ENCODE measurements at regions not wholly inside any gene's neighbourhood (a gene's known extent, or its start where the extent isn't known, plus 50 kb on each side); places are given as distances from the start of the nearest gene placed in this dataset.

- Histone ChIP-seq H3K9me3 (ENCODE audit: control insufficient read depth, insufficient read depth, low read length) (no peaks in the 10 kb centered on the region), H3K27me3 (ENCODE audit: control insufficient read depth, low read length) (no peaks in the 10 kb centered on the region), H3K79me2 (ENCODE audit: control insufficient read depth, low read length) (no peaks in the 10 kb centered on the region), H4K20me1 (ENCODE audit: control insufficient read depth, insufficient read depth, low read depth, low read length) (no peaks in the 10 kb centered on the region), H3K4me1 (ENCODE audit: control insufficient read depth, low read length) (no peaks in the 10 kb centered on the region), H3K4me2 (ENCODE audit: low read length) (no peak overlapping the region), H3K36me3 (ENCODE audit: control insufficient read depth, low read length) (no peaks in the 10 kb centered on the region), H3K4me3 (ENCODE audit: low read length) (no peak overlapping the region), H3F3A (ENCODE audit: control insufficient read depth, insufficient read depth) (no peaks in the 10 kb centered on the region), H3K27ac (ENCODE audit: low read depth, low read length) (no peak overlapping the region), H3K9me2 (replicated peaks; ENCODE audit: control insufficient read depth, low read length) (no peaks in the 10 kb centered on the region)
- TF ChIP-seq CTCF (IDR thresholded peaks at IDR 0.05; ENCODE audit: low read depth, low read length, poor library complexity, severe bottlenecking) (no peak), EZH2phosphoT487 (IDR thresholded peaks at IDR 0.05; ENCODE audit: borderline replicate concordance, low read length) (no peak)
Measured at GRCh38 chr6:144597511-144597910, 312.4 kb downstream of the UTRN start.

- H3K9me2 ChIP-seq (replicated peaks; ENCODE audit: control insufficient read depth, low read length) = no peaks in the 10 kb centered on the region
- no peak overlapping the region for H3K4me3 ChIP-seq (ENCODE audit: low read length)
- H3K79me2 ChIP-seq (ENCODE audit: control insufficient read depth, low read length) = no peaks in the 10 kb centered on the region
- H3F3A ChIP-seq (ENCODE audit: control insufficient read depth, insufficient read depth) = no peaks in the 10 kb centered on the region
- no peaks in the 10 kb centered on the region for H3K4me1 ChIP-seq (ENCODE audit: control insufficient read depth, low read length)
- H3K4me2 ChIP-seq (ENCODE audit: low read length) = no peak overlapping the region
- no peaks in the 10 kb centered on the region for H3K9me3 ChIP-seq (ENCODE audit: control insufficient read depth, insufficient read depth, low read length)
- no peaks in the 10 kb centered on the region for H3K27me3 ChIP-seq (ENCODE audit: control insufficient read depth, low read length)
- TF ChIP-seq EZH2phosphoT487 (IDR thresholded peaks at IDR 0.05; ENCODE audit: borderline replicate concordance, low read length) = no peak
- TF ChIP-seq CTCF (IDR thresholded peaks at IDR 0.05; ENCODE audit: low read depth, low read length, poor library complexity, severe bottlenecking) = no peak
- no peaks in the 10 kb centered on the region for H3K36me3 ChIP-seq (ENCODE audit: control insufficient read depth, low read length)
- H3K27ac ChIP-seq (ENCODE audit: low read depth, low read length) = no peak overlapping the region
- no peaks in the 10 kb centered on the region for H4K20me1 ChIP-seq (ENCODE audit: control insufficient read depth, insufficient read depth, low read depth, low read length)
Measured at GRCh38 chr6:144599615-144600014, 314.5 kb downstream of the UTRN start.

DNA sequence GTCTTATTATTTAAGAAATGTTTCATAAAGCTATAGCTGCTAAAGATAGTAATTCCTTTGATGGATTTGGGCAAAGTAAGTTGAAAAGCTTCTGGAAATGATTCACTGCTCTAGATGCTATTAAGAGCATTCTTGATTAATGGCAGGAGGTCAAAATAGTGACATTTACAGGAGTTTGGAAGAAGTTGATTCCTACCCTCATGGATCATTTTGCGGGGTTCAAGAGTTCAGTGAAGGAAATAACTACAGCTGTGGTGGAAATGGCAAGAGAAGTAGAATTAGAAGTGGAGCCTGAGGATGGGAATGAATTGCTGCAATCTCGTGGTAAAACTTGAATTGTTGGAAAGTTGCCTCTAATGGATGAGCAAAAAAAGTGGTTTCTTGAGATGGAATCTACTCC is 316.1 kb downstream of the UTRN start:
- Histone ChIP-seq H3F3A (ENCODE audit: control insufficient read depth, insufficient read depth) (no peaks in the 10 kb centered on the region), H4K20me1 (ENCODE audit: control insufficient read depth, insufficient read depth, low read depth, low read length) (no peaks in the 10 kb centered on the region), H3K9me3 (ENCODE audit: control insufficient read depth, insufficient read depth, low read length) (no peaks in the 10 kb centered on the region), H3K27me3 (ENCODE audit: control insufficient read depth, low read length) (no peaks in the 10 kb centered on the region), H3K9me2 (replicated peaks; ENCODE audit: control insufficient read depth, low read length) (no peaks in the 10 kb centered on the region), H3K36me3 (ENCODE audit: control insufficient read depth, low read length) (no peaks in the 10 kb centered on the region), H3K4me3 (ENCODE audit: low read length) (no peak overlapping the region), H3K4me1 (ENCODE audit: control insufficient read depth, low read length) (no peaks in the 10 kb centered on the region), H3K4me2 (ENCODE audit: low read length) (no peak overlapping the region), H3K79me2 (ENCODE audit: control insufficient read depth, low read length) (no peaks in the 10 kb centered on the region), H3K27ac (ENCODE audit: low read depth, low read length) (no peak overlapping the region)
- TF ChIP-seq EZH2phosphoT487 (IDR thresholded peaks at IDR 0.05; ENCODE audit: borderline replicate concordance, low read length) (no peak), CTCF (IDR thresholded peaks at IDR 0.05; ENCODE audit: low read depth, low read length, poor library complexity, severe bottlenecking) (no peak)
